Dermis microvascular lymphatic vessel endothelial cell (primary cell): ENCODE measurements at regions not wholly inside any gene's neighbourhood (a gene's known extent, or its start where the extent isn't known, plus 50 kb on each side); places are given as distances from the start of the nearest gene placed in this dataset.

Experiments
- DNase-seq, 2 donors: peaks; one replicate each; pipeline versions ENCODE4 v3.0.0 to v3.0.0-alpha.2; 2010; ENCODE audit warnings: low read depth in 2 of 2

DNA sequence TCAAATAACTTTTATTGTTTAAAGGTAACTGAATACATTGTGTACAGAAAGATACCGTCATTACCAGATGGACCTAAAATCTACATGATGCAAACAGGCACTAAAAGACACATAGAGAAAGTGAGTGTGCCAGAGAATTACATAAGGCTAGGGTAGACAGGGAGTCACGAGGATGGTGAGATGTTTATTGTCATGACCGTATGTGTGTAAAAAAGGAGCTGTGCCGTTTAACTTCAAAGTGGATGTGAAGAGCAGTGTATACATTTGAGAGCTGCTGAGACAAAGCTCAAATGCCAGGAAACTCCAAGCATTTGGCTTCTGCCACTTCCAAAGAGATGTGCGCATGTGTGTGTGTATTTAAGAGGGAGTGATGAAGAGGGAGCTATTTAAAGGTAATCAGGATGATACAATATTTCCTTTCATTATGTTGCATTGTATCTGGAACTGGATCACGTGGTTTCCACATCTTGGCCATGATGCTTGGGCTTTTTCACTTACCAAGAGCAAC lies 51.4 kb upstream of the IGF1R start:
- no peak for DNase-seq

DNA sequence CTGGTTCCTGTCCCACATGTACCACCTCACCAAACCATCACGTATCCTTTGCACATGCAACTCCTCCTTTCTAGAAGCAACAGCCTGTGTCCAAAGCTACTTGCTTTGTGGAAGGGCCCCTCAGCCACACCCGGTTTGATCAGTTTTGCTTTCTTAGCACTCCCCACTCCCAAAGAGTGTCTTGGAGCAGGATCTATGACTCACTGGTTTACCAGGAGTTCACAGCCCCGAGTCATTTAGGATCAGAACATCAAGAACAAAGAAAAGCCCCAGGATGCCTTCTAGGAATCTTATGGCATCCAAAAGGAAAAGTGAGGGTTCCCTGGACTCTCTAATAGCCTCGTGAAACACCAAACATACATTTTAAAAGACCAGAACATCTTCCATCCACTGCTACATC lies 50.7 kb upstream of the IGF1R start:
- DNase-seq = no peak
